ENCODE measurements at regions not wholly inside any gene's neighbourhood (a gene's known extent, or its start where the extent isn't known, plus 50 kb on each side); places are given as distances from the start of the nearest gene placed in this dataset.

- TF ChIP-seq, protein P1, sequence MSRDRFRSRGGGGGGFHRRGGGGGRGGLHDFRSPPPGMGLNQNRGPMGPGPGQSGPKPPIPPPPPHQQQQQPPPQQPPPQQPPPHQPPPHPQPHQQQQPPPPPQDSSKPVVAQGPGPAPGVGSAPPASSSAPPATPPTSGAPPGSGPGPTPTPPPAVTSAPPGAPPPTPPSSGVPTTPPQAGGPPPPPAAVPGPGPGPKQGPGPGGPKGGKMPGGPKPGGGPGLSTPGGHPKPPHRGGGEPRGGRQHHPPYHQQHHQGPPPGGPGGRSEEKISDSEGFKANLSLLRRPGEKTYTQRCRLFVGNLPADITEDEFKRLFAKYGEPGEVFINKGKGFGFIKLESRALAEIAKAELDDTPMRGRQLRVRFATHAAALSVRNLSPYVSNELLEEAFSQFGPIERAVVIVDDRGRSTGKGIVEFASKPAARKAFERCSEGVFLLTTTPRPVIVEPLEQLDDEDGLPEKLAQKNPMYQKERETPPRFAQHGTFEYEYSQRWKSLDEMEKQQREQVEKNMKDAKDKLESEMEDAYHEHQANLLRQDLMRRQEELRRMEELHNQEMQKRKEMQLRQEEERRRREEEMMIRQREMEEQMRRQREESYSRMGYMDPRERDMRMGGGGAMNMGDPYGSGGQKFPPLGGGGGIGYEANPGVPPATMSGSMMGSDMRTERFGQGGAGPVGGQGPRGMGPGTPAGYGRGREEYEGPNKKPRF (IDR thresholded peaks at IDR 0.05; ENCODE audit: low read depth, low read length), result no peak
- TF ChIP-seq NBN (IDR thresholded peaks at IDR 0.05; ENCODE audit: low read depth), result no peak
- no peak for TF ChIP-seq TAF1 (IDR thresholded peaks at IDR 0.05; ENCODE audit: control insufficient read depth, extremely low read depth, insufficient read depth, low read length, severe bottlenecking)
Measured at GRCh38 chr1:119318466-119319309, 49.9 kb upstream of the HAO2 start (continued).
